Fibroblast of lung (primary cell): ENCODE measurements at regions not wholly inside any gene's neighbourhood (a gene's known extent, or its start where the extent isn't known, plus 50 kb on each side); places are given as distances from the start of the nearest gene placed in this dataset.

Experiments used
- CTCF ChIP-seq, 2 donors: IDR thresholded peaks in 1 of 2; conservative IDR thresholded peaks in 1 of 2; 1 replicate in 1 of 2; 2 replicates in 1 of 2; pipeline ENCODE4 v1.5.1; 2011 to 2012; ENCODE audit warnings: low read length in 2 of 2, control low read depth in 1 of 2, inconsistent platforms in 1 of 2, low read depth in 1 of 2, mild to moderate bottlenecking in 1 of 2
- EZH2 ChIP-seq: IDR thresholded peaks from 2 replicates; pipeline ENCODE4 v1.5.1; 2012; ENCODE audit warnings: low read length, control low read depth, mild to moderate bottlenecking; ENCODE audit errors: missing control alignments

- no peak for TF ChIP-seq EZH2
- no peak for TF ChIP-seq CTCF (conservative IDR thresholded peaks at IDR 0.05 in 1 of 2, IDR thresholded peaks at IDR 0.05 in 1 of 2; ENCODE audit: low read depth in 1 of 2, low read length in 2 of 2)
Observed at GRCh38 chr11:91997226-91997625, 227.4 kb upstream of the FAT3 start.
